ENCODE measurements at regions not wholly inside any gene's neighbourhood (a gene's known extent, or its start where the extent isn't known, plus 50 kb on each side); places are given as distances from the start of the nearest gene placed in this dataset.

DNA sequence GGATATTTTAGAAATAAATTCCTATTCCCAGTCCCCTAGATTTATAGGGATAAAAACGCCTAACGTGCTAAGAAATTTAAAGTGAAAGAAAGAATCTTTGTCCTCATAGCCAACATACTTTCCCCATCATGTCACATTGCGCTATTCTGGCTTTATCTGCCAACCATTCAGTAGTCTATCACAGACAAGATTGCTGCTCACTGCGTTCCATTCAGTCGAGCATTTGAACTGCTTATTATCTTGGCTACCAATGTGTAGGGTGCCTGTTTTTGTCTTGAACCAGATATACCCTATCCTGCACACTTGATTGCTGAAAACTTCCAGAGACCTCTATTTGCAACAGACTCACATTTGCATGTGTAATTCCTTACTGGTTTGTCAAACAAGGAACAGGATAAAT lies 751.5 kb downstream of the EPHA7 start:
- TF ChIP-seq CTCF (IDR thresholded peaks at IDR 0.05; ENCODE audit: poor library complexity) (no peak), EZH2 (IDR thresholded peaks at IDR 0.05; ENCODE audit: borderline replicate concordance) (no peak)

Measured in hepatocyte (in vitro differentiated cells).